ENCODE measurements at regions not wholly inside any gene's neighbourhood (a gene's known extent, or its start where the extent isn't known, plus 50 kb on each side); places are given as distances from the start of the nearest gene placed in this dataset.

GRCh38 chr6:44732243-44732642 is 344.7 kb downstream of the CDC5L start:
- no peak for TF ChIP-seq CTCF (IDR thresholded peaks at IDR 0.05; ENCODE audit: control insufficient read depth, insufficient read depth, low read depth, low read length, missing control alignments)
- DNase-seq (ENCODE audit: low read depth) = no peak
- H3K4me3 ChIP-seq (ENCODE audit: control insufficient read depth, low read depth, low read length) = no peak overlapping the region

DNA sequence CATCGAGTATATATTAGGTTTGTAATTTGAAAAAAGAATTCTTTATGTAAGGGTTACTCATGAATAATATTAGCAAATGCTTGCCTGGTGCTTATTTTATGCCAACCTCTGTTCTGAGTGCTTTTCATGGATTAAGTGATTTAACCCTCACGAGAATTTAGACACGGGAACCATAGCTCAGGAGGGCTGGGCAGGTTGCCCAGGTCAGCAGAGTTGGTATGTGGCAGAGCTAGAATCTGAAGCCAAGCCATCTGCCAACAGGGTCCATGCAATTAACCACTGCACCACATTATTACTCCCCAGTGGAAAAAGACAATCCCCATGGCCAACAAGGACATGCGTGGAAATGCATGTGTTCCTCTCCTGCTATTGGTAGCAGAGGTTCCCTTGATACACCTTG is 345.6 kb downstream of the CDC5L start:
- H3K4me3 ChIP-seq (ENCODE audit: control insufficient read depth, low read depth, low read length) = no peak overlapping the region
- no peak for TF ChIP-seq CTCF (IDR thresholded peaks at IDR 0.05; ENCODE audit: control insufficient read depth, insufficient read depth, low read depth, low read length, missing control alignments)
- no peak for DNase-seq (ENCODE audit: low read depth)

GRCh38 chr6:44733868-44734267 is 346.4 kb downstream of the CDC5L start:
- no peak for DNase-seq (ENCODE audit: low read depth)
- TF ChIP-seq CTCF (IDR thresholded peaks at IDR 0.05; ENCODE audit: control insufficient read depth, insufficient read depth, low read depth, low read length, missing control alignments) = no peak
- no peak overlapping the region for H3K4me3 ChIP-seq (ENCODE audit: control insufficient read depth, low read depth, low read length)

GRCh38 chr6:44734886-44735629 is 347.6 kb downstream of the CDC5L start:
- H3K4me3 ChIP-seq (ENCODE audit: control insufficient read depth, low read depth, low read length) = no peak overlapping the region
- TF ChIP-seq CTCF (IDR thresholded peaks at IDR 0.05; ENCODE audit: control insufficient read depth, insufficient read depth, low read depth, low read length, missing control alignments) = no peak
- DNase-seq (ENCODE audit: low read depth) = no peak

DNA sequence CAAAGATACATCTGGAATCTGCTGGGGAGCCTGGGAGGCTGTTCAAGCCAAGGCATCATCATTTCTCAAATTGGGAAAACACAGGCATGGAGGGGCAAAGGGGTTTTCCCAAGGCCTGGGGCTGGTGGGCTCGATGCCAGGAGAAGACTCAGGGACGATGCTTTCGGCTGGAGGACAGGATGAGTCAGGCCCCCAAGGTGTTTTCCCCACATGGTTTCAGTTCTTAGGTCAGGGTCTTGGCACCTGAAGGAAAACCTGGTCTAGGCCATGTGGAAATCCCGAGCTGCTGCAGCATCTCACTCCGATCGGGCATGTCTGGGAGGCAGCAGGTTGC is 348.1 kb downstream of the CDC5L start:
- no peak for TF ChIP-seq CTCF (IDR thresholded peaks at IDR 0.05; ENCODE audit: control insufficient read depth, insufficient read depth, low read depth, low read length, missing control alignments)
- no peak overlapping the region for H3K4me3 ChIP-seq (ENCODE audit: control insufficient read depth, low read depth, low read length)
- no peak for DNase-seq (ENCODE audit: low read depth)

- H3K4me3 ChIP-seq (ENCODE audit: control insufficient read depth, low read depth, low read length) = no peak overlapping the region
- no peak for DNase-seq (ENCODE audit: low read depth)
- TF ChIP-seq CTCF (IDR thresholded peaks at IDR 0.05; ENCODE audit: control insufficient read depth, insufficient read depth, low read depth, low read length, missing control alignments) = no peak
Measured at GRCh38 chr6:44737341-44737740, 349.8 kb downstream of the CDC5L start.

Measured in AG09309 (cell line).